HG03378 (cell line): ENCODE measurements at regions not wholly inside any gene's neighbourhood (a gene's known extent, or its start where the extent isn't known, plus 50 kb on each side); places are given as distances from the start of the nearest gene placed in this dataset.

Experiments
- ATAC-seq: cut with Tn5 transposase; IDR thresholded peaks from one replicate; pipeline ENCODE4 v1.9.1; 2021; ENCODE audit warnings: mild to moderate bottlenecking, moderate library complexity; ENCODE audit not compliant: unreplicated experiment

DNA sequence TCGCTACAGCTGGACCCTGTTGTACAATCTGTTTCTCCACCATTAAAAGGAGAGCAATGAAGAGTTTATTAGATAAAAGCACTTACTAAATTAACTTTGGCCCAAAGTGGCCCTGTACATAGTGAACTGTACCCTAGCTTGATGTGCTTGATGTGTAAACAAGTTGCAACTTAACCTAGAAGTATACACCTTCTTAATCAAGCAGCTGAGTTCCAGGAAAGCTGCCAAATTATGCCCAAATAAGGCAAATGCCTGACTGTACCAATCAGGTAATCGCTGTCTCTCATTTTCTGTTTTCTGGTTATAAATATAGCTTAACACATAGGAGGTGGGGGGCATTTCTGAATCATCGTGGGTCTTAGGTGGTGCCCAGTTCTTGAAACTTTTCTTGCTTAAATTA is 704.8 kb upstream of the CBLB start:
- ATAC-seq, result no peak

DNA sequence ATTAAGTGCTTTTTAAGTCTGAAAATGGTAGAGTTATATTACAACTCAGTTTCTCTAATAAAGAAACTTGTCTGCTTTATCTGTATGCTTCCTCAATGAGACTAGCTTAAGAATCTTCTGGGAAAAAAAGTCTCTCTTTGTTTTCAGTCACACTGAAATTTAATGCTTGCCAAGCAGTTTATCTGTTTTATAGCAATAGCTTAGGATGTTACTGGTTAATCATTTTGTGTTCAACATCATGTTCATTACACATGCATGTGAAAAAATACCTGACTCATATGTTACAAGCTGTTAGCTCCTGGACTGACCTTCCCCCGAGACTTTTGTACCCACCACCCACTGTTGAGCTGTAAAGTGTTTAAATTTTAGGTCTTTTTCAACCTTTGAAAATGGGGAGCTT is 706.2 kb upstream of the CBLB start:
- no peak for ATAC-seq

DNA sequence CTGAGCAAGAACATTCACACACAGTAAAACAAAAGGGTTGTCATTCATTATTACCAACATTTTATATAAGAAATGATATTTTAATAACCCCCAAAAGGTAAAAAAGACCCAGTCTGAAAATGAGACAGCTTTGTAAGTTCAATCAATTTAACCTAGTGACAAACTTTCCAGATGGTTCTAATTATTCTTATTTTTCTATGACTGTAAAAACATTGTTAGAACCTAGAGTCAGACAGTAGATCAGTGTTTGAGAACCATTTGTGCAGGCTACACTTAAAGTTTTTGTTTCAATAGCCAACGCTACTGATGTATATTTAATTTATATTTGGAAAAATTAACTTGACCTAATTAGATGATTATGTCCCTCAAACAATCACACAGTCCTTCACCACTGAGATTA is 708.4 kb upstream of the CBLB start:
- no peak for ATAC-seq

DNA sequence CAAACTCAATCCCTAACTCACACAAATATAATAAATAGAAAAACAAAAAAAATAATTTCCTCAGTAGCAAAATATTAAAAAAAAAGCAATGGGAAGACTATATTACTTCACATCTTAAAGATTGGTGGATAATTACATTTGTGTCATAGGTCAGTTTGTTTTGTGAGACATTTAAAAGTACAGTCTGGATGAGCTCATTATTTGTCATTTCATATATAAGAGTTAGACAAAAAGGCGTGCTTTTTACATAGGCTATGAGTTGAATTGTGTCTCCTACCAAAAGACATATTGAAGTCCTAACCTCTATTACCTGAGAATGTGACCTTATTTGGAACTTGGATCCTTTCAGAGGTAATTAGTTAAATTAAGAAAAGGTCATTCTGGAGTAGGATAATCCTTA is 710.1 kb upstream of the CBLB start:
- no peak for ATAC-seq

GRCh38 chr3:106582151-106582550 is 713.3 kb upstream of the CBLB start:
- no peak for ATAC-seq

DNA sequence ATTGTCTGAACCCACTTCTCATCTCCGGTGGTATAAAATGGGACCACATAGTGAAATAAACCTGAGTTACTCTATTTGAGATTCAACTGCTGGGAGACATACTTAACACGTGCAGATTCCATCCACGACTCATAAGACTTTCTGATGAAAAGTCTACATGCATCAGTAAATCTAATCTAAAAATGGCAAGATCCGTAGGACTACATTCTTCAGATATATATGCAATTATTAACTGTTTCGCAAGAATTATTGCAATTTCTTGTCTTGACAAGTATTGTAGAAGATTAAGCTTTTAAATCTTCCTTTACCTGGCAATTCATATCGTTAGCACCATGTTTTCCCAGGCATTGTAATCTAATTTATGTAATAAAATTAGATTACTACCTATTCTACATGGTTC is 718.7 kb upstream of the CBLB start:
- no peak for ATAC-seq

DNA sequence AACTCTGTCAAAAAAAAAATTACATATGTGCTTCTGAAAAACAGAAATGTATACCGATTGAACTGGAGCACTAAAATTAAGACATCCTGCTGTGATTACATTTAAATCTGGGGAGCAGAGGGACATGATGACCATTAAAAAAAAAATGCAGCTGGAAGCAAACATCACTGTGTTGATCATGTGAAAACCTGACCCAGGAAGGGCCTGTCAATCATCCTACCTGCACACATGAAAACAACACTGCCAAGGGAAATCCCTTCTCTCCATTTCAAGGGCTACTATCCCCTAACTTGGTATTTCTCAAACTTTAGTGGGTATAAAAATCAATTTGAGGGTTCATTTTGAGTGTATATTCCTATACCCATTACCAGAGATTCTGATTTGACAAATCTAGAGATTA is 719.9 kb upstream of the CBLB start:
- no peak for ATAC-seq

DNA sequence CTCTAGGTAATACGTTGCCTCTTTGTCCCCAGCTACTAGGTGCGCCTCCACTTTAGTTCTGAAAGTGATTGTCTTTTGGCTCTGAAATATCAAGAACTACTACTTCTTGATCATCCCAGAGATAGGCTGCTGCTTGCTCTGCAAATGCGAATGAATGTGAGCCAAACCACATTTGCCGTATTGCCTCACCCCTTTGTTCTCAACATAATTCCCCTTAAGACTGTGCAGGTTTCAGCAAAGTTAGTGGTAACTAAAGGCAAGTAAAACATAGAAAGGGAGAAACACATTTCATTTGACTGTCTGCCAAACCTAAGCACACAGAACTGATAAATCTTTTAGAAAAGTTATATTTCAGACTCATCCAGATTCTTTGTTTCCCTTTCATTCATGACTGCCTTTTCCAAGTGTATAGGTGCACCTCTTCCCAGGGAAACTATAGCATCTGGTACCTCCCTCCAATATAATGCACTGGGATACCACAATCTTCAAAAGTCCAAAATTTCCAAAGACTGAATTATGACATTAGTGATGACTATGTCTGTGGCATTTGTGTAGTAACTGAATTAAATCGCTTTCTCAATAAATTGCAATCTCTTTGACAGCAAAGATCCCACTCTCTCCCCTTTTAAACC is 720.6 kb upstream of the CBLB start:
- no peak for ATAC-seq

- ATAC-seq, result no peak
These were observed 721.4 kb upstream of the CBLB start for GRCh38 chr3:106590216-106590615.

- ATAC-seq, result no peak
These were observed 724.6 kb upstream of the CBLB start for GRCh38 chr3:106593381-106593780.

GRCh38 chr3:106609666-106610301 is 741.0 kb upstream of the CBLB start:
- ATAC-seq, result peak; percentile 92

DNA sequence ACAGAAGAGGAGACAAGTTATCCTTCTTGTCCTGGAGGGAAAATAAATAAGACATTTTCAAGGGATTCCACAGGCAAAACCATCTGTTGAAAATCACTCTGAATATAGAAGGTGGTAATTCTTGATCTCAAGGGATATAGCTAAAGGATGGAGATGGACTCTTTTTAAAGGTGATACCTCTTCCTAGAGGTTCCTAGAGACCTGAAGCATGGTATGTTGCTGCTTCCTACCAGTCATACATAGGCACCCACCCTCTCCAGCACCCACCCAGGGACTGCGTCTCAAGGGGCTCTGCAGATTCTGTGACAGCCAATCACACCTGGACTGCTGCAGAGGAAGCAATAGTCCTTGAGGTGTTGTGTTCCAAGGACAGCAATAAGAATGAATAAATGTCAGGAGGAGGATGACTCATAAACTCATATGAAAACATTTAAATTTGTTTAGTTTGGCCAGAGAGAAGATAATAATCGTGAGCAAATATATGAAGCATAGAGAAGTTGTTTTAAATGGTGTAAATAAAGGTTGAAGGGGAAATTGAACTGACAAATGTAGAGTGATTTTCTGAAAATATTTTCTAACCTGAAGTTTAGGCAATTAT is 741.6 kb upstream of the CBLB start:
- no peak for ATAC-seq

DNA sequence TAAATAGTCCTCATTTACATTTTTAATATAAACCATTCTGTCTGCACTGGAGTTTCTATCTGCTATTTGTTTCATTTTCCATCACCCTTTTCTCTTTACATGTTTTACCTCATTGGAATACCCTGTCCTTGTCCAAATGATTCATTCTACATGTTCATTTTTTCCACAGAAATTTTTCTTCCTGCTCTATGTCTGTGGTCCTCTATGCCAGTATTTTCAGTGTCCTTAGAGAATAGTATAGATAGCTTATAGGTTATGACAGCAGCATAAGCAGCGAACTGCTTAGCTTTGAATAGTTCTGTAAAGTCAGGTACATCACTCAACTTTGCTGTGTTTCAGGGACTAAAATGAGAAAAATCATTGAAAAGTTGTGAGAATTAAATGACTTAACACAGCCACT is 742.3 kb upstream of the CBLB start:
- no peak for ATAC-seq

GRCh38 chr3:106611841-106612240 is 743.0 kb upstream of the CBLB start:
- ATAC-seq, result no peak

- no peak for ATAC-seq
These were observed 747.7 kb upstream of the CBLB start for GRCh38 chr3:106616556-106616955.

DNA sequence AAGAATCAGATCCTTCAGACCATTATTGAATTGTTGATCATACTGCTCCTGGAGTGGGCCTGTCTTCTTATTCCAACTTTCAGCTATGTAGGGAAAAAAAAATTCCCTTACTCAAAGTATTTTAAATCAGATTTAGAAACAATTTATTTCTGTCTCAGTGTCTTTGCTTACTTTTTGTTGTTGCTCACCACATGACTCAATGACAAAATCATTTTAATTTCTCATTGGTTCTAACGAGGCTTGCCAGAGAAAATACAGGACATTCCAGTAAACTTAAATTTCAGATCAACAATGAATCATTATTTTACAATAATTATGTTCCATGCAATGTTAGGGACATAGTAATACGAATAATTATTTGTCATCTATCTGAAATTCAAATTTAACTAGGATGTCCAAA is 748.5 kb upstream of the CBLB start:
- no peak for ATAC-seq

- no peak for ATAC-seq
These were observed 751.8 kb upstream of the CBLB start for GRCh38 chr3:106620646-106621045.

- ATAC-seq, result no peak
These were observed 753.1 kb upstream of the CCDC54 start for GRCh38 chr3:106624154-106624553.

- no peak for ATAC-seq
These were observed 748.8 kb upstream of the CCDC54 start for GRCh38 chr3:106628407-106628806.

DNA sequence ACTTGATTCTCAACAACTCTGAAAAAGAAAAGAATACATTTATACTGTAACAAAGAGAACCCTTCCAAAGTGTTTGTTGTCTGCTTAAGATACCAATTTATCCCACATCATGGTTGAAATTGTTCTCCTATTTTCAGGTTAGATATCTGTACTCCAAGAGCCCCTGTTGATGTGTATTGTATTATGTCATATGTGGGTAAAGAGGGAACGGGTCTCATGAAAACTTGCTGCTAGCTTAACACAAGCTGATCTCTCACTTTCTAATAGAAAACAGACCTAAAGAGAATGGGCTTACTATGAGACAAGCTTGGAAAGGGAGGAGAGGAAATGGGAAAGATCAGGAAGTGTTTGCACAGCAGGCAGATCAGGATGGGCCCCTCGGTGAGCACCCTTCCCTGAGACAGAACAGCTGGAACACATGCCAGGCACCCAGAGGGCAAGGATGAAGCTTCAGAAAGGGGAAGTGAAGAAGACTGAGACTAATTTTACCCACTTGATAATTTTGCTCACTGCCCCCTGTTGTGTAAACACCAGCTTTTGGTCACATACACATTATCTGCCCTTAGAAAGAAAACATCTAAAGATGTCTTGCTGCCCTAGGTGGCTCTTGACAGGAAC is 747.9 kb upstream of the CCDC54 start:
- ATAC-seq, result peak; percentile 88

- ATAC-seq, result no peak
These were observed 745.7 kb upstream of the CCDC54 start for GRCh38 chr3:106631373-106632108.

DNA sequence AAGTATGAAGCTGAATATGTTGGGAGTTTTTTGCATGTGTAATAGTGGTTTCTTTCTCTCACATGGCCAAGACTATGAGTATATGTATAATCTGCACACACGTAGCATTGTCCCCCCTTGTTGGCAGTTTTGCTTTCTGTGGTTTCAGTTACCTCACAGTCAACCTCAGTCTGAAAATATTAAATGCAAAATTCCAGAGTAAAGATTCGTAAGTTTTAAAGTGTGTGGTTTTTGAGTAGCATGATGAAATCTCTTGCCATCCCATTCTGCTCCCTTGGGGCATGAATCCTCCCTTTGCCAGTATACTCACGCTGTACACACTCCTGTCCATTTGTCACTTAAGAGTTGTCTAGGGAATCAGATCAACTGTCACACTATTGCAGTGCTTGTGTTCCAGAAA is 742.0 kb upstream of the CCDC54 start:
- ATAC-seq, result peak; percentile 68
